NCI-H226 (cell line): ENCODE measurements at regions not wholly inside any gene's neighbourhood (a gene's known extent, or its start where the extent isn't known, plus 50 kb on each side); places are given as distances from the start of the nearest gene placed in this dataset.

Experiments used
- DNase-seq: peaks from one replicate; pipeline ENCODE4 v3.0.0-alpha.2; 2015

GRCh38 chr5:29780401-29780800 is 1413.1 kb upstream of the CDH6 start:
- no peak for DNase-seq

GRCh38 chr5:29779141-29779540 is 1414.3 kb upstream of the CDH6 start:
- no peak for DNase-seq

DNA sequence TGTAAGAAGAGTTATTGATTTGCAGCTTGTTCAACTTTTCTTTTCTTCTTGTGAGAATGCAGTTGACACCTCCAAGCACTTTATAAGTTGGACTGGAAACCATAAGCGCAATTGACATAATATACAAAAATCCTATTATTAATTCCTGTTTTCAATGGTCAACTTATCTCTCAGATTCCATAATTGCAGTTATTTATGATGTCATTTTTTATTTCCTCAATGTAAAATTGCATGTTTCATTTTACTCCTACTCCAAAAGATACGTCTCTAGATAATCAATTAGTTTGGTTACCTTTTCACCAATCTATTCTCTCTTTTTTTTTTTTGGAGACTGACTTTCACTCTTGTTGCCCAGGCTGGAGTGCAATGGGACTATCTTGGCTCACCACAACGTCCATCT is 1416.1 kb upstream of the CDH6 start:
- no peak for DNase-seq

GRCh38 chr5:29770936-29771335 is 1422.5 kb upstream of the CDH6 start:
- no peak for DNase-seq

GRCh38 chr5:29769474-29769873 is 1424.0 kb upstream of the CDH6 start:
- DNase-seq, result no peak

DNA sequence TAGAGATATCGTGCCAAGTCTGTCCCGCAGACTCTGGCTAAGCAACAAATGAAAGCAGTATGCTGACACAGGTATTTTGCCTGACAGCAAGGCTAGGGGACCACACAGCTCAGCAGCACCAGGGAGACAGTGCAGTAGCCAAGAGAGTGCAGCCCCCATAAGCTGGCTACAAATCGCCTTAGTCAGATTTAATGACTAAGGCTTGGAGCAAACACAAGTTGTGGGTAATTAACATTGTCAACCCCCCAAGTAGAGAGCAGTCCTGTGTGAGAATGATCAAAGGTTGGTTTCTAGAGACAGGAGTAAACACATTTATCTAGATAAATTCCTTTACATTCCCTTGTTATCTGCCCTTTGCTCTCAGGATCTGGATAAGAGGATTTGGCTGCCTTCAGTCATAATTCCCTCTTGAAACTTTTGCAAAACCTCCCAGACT is 1434.5 kb upstream of the CDH6 start:
- DNase-seq, result peak; percentile 71

DNA sequence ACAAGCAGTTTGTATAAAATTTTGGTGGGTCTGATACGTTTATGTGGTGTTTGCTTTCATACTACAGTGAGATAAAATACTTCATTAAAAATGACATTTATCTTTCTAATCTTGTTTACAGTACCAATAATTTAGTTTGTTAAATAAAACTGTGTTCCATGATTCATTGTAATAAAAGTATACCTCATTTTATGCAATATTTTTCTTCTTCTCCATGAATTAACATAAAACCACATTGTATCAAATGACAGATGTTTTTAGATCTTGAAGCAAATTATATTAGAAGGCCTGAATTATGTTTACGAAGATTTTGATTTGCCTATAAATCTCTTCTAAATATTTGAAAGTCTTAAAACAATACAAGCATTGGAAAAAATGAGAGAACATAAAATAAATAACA is 1443.0 kb upstream of the CDH6 start:
- no peak for DNase-seq

- no peak for DNase-seq
Measured at GRCh38 chr5:29744618-29745017, 1448.9 kb upstream of the CDH6 start.

DNA sequence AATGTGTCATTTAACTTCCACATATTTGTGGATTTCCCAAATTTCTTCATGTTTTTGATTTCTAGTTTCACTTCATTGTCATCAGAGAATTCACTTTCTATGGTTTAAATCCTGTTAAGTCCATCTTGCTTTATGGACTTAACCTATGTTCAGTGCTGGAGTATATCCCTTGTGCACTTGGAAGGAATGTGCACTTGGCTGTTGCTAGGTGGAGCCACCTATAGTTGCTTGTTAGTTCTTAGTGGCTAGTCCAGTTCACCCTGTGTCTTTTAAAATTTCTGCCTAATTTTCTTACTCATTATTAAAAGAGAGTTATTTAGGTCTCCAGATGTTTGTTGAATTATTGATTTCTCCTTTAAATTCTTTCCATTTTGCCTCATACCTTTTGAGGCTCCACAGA is 1472.5 kb upstream of the CDH6 start:
- no peak for DNase-seq

DNA sequence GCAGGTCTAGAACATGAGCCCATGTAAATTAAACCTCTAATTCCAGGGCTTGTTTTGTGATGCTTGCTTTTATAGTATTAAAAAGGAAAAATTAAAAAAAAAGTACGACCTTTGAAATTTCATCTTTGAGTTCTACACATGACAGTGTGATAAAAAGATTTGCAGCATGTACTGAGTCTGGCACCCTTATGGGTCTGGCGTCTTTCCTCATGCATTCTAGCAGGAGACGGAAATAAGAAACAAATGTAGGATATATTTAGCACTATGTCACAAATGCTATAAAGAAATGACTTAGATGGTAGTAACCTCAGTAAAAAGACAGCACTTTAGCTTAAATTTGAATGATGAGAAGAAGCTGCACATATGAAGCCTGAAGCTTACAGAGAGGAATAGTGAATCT is 1474.3 kb upstream of the CDH6 start:
- DNase-seq, result no peak

- DNase-seq, result no peak
Measured at GRCh38 chr5:29715167-29715566, 1478.3 kb upstream of the CDH6 start.

DNA sequence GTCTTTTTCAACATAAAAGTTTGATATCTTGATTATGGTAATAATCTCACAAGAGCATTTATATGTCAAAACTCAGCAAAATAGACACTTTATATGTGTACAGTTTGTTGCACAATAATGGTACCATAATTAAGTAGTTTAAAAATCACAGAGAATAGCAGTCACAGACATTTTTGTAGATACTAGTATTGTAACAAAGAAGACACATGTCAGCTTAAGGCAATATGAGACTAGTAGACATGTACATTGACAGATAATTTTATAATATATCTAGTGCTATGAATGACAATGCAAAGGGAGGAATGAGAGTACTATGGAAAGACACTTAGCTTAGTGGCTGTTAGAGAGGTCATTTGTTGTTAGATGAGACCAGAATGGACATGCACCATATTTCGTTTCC is 1490.6 kb upstream of the CDH6 start:
- no peak for DNase-seq

DNA sequence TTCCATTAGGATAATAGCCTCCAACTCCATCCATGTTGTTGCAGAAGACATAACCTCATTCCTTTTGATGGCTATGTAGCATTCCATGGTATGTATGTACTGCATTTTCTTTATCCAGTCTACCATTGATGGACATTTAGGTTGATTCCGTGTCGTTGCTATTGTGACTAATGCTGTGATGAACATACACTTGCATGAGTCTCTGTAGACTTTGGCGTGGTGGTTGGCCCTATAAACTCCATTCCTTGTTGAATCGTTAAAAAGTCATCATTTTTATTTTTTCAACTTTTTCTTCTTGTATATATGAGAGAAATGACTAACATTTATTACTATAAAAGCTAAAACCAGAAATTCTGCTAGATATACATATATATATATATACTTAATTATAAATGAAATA is 1491.9 kb upstream of the CDH6 start:
- DNase-seq, result no peak

GRCh38 chr5:29697785-29698414 is 1495.6 kb upstream of the CDH6 start:
- peak; percentile 21 for DNase-seq

DNA sequence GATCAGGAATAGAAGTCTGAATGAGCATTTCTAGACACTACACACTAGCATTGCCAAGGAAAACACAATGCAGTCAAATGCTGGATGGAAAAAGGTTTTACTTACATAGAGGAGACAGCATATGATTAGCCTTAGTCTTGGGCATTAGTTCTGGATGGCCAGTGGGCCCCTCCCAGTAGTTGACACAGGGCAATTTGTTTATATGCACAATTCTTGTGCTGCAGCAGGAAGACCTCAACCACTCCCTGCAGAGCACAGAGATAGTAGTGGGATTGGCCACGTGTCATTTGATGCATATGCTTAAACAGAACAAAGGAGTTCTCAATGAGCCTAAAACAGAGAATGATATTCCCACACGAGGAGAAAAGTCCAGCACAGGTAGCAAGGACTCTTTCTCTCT is 1496.2 kb upstream of the CDH6 start:
- no peak for DNase-seq

DNA sequence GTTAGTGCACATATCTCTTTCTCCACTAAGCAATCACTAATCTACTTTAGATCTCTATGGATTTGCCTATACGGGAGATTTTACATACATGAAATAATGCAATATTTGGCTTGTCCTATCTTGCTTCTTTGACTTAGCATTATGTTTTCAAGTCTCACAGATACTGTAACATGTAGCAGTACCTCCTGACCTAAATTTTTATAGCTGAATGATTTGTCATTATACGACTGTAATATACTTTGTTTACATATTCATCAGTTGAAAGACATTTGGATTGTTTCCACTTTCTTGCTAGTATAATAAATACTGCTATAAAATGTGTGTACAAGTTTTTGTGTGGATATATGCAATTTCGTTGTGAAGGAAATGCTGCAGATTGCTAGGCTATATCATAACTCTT is 1520.8 kb upstream of the CDH6 start:
- no peak for DNase-seq

DNA sequence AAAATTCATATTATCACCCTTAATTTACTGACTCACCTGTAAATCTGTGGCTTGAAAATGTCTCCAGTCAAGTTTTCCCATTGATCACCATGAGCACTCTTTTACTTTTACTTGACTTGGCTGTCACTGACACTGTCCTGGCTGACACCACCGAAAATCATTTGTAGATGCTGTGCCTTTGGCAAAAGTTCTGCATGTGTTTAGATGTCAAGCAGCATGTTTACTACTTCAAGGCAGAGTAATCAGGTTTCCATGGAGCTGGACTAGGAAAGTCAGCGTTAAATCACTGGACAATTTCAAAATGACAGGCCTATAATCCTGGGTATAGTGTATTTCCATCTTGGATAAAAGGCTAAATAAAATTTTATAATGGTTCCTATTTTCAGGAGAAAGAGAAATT is 1530.6 kb upstream of the CDH6 start:
- DNase-seq, result no peak

DNA sequence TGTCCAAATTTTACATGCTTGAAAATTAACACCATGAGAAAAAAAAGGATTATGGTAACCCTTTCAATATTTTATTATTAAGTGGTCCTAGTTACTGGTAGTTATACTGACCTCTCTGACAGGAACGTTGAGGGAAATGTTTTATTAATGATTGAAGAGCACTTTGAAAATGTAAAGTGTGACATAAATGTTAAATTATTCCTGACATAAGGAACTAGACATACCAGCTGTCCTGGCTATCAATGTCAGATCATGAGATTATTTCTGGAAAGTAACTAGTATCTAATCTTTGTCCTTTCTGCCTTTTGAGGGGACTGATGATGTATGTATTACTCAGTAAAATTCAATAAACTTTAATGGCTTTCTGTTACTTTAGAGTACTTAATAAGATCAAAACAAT is 1538.5 kb upstream of the CDH6 start:
- no peak for DNase-seq

- peak; percentile 45 for DNase-seq
Measured at GRCh38 chr5:29649321-29649720, 1544.2 kb upstream of the CDH6 start.

- peak; percentile 34 for DNase-seq
Measured at GRCh38 chr5:29642601-29643000, 1550.9 kb upstream of the CDH6 start.

GRCh38 chr5:29614206-29614605 is 1579.3 kb upstream of the CDH6 start:
- DNase-seq, result peak; percentile 17

DNA sequence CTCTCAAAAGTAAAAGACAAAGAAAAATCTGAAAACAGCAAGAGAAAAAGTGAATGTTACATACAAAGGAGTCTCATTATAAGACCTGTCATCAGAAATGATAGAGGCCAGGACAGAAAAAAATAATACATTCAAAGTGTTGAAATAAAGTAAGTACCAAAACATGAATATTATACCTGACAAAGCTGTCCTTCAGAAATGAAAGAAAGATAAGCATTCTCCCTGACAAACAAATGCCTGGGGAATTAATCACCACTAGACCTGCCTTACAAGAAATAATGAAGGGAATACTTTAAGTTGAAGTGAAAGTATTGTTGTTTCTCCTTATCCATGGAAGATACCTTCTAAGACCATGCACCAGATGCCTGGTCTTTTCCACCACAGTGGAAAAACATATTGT is 1605.2 kb upstream of the CDH6 start:
- DNase-seq, result peak; percentile 58

GRCh38 chr5:29587832-29588231 is 1605.7 kb upstream of the CDH6 start:
- no peak for DNase-seq

DNA sequence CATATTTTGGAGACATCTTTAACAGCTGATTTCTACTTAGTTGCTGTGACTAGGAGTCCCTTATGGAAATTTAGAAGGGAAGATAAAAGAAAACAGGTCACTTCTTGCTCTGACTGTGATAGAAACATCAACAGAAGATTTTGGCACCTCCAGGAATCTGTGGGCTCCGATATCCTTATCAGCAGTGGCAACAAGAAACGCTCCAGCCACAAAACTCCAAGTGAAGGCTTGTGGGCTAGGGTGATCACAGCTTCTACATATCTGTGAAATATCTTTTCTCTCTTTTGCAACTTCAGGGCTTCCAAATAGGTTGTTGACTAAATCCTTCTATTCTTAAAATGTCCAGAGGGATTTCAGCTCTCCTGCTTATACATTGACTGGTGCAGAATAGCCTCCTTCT is 1625.5 kb upstream of the CDH6 start:
- no peak for DNase-seq

GRCh38 chr5:29561564-29561963 is 1631.9 kb upstream of the CDH6 start:
- no peak for DNase-seq

DNA sequence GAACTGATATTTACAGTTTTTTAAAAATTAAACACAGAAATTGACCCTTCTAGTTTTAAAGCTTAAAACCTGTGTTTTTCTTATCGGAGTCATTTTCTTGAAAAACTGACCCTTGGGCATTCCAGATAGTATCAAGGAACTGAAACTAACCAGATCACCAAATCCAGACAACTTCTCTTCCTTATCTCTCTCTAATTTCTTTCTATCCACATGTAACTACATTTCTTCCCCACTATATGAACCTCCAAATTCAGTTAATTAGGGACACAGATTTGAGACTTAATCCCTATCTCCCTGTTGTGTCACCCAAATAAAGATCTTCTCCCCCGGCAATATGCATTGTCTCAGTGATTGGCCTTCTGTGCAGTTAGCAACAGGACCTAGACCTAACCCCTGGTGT is 1643.0 kb upstream of the CDH6 start:
- DNase-seq, result no peak
